Astrocyte of the cerebellum (primary cell): ENCODE measurements at regions not wholly inside any gene's neighbourhood (a gene's known extent, or its start where the extent isn't known, plus 50 kb on each side); places are given as distances from the start of the nearest gene placed in this dataset.

ENCODE experiments used
- DNase-seq: peaks from one replicate; pipeline ENCODE4 v3.0.0-alpha.2; 2011; ENCODE audit warnings: low read depth
- H3K4me3 ChIP-seq: 2 replicates; pipeline ENCODE4 v1.5.1; 2011; ENCODE audit warnings: mild to moderate bottlenecking, low read depth, low read length, moderate library complexity
- CTCF ChIP-seq: IDR thresholded peaks from 2 replicates; pipeline ENCODE4 v1.5.1; 2012; ENCODE audit warnings: low read length, low read depth, moderate library complexity, mild to moderate bottlenecking; ENCODE audit errors: missing control alignments
- in situ Hi-C: cut with HindIII; loops from 2 replicates; pipeline ENCODE4 v1.10.0; 2017; ENCODE audit warnings: low sequenced_read_pairs

- DNase-seq, result no peak
- H3K4me3 ChIP-seq, result no peak overlapping the region
- TF ChIP-seq CTCF, result no peak
- in situ Hi-C loops, result no loop called here
These were observed 223.8 kb downstream of the USP6NL start for GRCh38 chr10:11387551-11388222.

GRCh38 chr10:11387044-11387443 is 224.4 kb downstream of the USP6NL start:
- TF ChIP-seq CTCF, result no peak
- in situ Hi-C loops, result no loop called here
- DNase-seq, result no peak
- no peak overlapping the region for H3K4me3 ChIP-seq
